MM.1S (cell line): ENCODE measurements at regions not wholly inside any gene's neighbourhood (a gene's known extent, or its start where the extent isn't known, plus 50 kb on each side); places are given as distances from the start of the nearest gene placed in this dataset.

ENCODE experiments used
- EZH2 ChIP-seq: fragments of 300-600 bp; sonication (generic); optimal IDR thresholded peaks from 2 replicates; pipeline ENCODE3; 2017; ENCODE audit warnings: low read depth, mild to moderate bottlenecking, antibody characterized with exemption, low read length, mixed read lengths
- EZH2phosphoT487 ChIP-seq: fragments of 300-600 bp; sonication (generic); IDR thresholded peaks from 2 replicates; pipeline ENCODE4 v1.6.1; 2018; ENCODE audit warnings: antibody characterized with exemption, low read length
- TF ChIP-seq, protein P1 (sequence below): fragments of 300-600 bp; sonication (generic); IDR thresholded peaks from 2 replicates; pipeline ENCODE4 v1.5.1; 2016; ENCODE audit warnings: antibody characterized with exemption, low read length, mixed read lengths

DNA sequence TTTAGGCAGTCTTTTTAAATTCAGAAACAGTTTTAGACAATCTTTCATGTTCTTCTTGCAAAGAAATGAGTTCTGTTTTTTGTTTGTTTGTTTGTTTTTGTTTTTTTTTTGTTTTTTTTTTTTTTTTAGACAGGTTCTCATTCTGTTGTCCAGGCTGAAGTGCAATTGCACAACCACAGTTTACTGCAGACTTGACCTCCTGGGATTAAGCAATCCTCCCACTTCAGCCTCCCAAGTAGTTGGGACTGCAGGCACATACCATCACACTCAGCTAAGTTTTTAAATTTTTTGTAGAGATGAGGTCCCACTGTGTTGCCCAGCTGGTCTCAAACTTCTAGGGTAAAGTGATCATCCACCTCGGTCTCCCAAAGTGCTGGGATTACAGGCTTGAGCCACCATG is 96.2 kb downstream of the OTOR start:
- TF ChIP-seq, protein P1, sequence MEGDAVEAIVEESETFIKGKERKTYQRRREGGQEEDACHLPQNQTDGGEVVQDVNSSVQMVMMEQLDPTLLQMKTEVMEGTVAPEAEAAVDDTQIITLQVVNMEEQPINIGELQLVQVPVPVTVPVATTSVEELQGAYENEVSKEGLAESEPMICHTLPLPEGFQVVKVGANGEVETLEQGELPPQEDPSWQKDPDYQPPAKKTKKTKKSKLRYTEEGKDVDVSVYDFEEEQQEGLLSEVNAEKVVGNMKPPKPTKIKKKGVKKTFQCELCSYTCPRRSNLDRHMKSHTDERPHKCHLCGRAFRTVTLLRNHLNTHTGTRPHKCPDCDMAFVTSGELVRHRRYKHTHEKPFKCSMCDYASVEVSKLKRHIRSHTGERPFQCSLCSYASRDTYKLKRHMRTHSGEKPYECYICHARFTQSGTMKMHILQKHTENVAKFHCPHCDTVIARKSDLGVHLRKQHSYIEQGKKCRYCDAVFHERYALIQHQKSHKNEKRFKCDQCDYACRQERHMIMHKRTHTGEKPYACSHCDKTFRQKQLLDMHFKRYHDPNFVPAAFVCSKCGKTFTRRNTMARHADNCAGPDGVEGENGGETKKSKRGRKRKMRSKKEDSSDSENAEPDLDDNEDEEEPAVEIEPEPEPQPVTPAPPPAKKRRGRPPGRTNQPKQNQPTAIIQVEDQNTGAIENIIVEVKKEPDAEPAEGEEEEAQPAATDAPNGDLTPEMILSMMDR: no peak
- no peak for TF ChIP-seq EZH2
- TF ChIP-seq EZH2phosphoT487: no peak
